MM.1S (cell line): ENCODE measurements at regions not wholly inside any gene's neighbourhood (a gene's known extent, or its start where the extent isn't known, plus 50 kb on each side); places are given as distances from the start of the nearest gene placed in this dataset.

Experiments used
- EZH2 ChIP-seq: fragments of 300-600 bp; sonication (generic); optimal IDR thresholded peaks from 2 replicates; pipeline ENCODE3; 2017; ENCODE audit warnings: low read depth, mild to moderate bottlenecking, antibody characterized with exemption, low read length, mixed read lengths
- EZH2phosphoT487 ChIP-seq: fragments of 300-600 bp; sonication (generic); IDR thresholded peaks from 2 replicates; pipeline ENCODE4 v1.6.1; 2018; ENCODE audit warnings: antibody characterized with exemption, low read length
- TF ChIP-seq, protein P1 (sequence below): fragments of 300-600 bp; sonication (generic); IDR thresholded peaks from 2 replicates; pipeline ENCODE4 v1.5.1; 2016; ENCODE audit warnings: antibody characterized with exemption, low read length, mixed read lengths

DNA sequence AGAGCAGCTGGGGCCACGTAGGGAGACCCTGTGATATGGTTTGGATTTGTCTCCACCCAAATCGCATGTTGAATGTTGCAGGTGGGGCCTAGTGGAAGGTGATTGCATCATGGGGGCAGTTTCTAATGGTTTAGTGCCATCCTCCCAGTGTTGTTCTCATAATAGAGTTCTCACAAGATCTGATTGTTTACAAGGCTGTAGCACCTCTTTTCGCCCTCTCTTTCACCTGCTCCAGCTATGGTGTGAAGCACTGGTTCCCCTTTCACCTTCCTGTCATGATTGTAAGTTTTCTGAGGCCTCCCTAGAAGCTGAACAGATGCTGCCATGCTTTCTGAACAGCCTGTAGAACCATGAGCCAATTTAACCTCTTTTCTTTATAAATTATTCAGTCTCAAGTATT is 198.9 kb upstream of the CBLB start:
- TF ChIP-seq, protein P1, sequence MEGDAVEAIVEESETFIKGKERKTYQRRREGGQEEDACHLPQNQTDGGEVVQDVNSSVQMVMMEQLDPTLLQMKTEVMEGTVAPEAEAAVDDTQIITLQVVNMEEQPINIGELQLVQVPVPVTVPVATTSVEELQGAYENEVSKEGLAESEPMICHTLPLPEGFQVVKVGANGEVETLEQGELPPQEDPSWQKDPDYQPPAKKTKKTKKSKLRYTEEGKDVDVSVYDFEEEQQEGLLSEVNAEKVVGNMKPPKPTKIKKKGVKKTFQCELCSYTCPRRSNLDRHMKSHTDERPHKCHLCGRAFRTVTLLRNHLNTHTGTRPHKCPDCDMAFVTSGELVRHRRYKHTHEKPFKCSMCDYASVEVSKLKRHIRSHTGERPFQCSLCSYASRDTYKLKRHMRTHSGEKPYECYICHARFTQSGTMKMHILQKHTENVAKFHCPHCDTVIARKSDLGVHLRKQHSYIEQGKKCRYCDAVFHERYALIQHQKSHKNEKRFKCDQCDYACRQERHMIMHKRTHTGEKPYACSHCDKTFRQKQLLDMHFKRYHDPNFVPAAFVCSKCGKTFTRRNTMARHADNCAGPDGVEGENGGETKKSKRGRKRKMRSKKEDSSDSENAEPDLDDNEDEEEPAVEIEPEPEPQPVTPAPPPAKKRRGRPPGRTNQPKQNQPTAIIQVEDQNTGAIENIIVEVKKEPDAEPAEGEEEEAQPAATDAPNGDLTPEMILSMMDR, result no peak
- TF ChIP-seq EZH2phosphoT487 (no peak), EZH2 (no peak)
